Gastroesophageal sphincter (tissue), 3 donors: ENCODE measurements at regions not wholly inside any gene's neighbourhood (a gene's known extent, or its start where the extent isn't known, plus 50 kb on each side); places are given as distances from the start of the nearest gene placed in this dataset.

Experiments
- POLR2A ChIP-seq, 2 donors: fragments of 450-650 bp; IDR thresholded peaks; one replicate each; pipeline ENCODE4 v1.6.1; 2017; ENCODE audit warnings: antibody characterized with exemption in 2 of 2, mild to moderate bottlenecking in 2 of 2, moderate library complexity in 1 of 2
- POLR2AphosphoS5 ChIP-seq: sonication (generic); formaldehyde crosslinking; IDR thresholded peaks from one replicate; pipeline ENCODE4 v1.6.1; 2017; ENCODE audit warnings: antibody characterized with exemption
- TF ChIP-seq, protein P1 (sequence below), 4 experiments: fragments of 200-600 bp in 2 of 4; fragments of 450-650 bp in 2 of 4; sonication (generic) in 1 of 4; IDR thresholded peaks; one replicate each; pipeline ENCODE4 v1.5.1; 2017 to 2019; ENCODE audit warnings: antibody characterized with exemption in 4 of 4, mild to moderate bottlenecking in 2 of 4, moderate library complexity in 2 of 4

GRCh38 chr22:49147617-49148175 is 680.0 kb downstream of the BRD1 start:
- TF ChIP-seq POLR2A (IDR thresholded peaks at IDR 0.05) = no peak
- no peak for TF ChIP-seq POLR2AphosphoS5
- TF ChIP-seq, protein P1, sequence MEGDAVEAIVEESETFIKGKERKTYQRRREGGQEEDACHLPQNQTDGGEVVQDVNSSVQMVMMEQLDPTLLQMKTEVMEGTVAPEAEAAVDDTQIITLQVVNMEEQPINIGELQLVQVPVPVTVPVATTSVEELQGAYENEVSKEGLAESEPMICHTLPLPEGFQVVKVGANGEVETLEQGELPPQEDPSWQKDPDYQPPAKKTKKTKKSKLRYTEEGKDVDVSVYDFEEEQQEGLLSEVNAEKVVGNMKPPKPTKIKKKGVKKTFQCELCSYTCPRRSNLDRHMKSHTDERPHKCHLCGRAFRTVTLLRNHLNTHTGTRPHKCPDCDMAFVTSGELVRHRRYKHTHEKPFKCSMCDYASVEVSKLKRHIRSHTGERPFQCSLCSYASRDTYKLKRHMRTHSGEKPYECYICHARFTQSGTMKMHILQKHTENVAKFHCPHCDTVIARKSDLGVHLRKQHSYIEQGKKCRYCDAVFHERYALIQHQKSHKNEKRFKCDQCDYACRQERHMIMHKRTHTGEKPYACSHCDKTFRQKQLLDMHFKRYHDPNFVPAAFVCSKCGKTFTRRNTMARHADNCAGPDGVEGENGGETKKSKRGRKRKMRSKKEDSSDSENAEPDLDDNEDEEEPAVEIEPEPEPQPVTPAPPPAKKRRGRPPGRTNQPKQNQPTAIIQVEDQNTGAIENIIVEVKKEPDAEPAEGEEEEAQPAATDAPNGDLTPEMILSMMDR (IDR thresholded peaks at IDR 0.05) = no peak
